Endodermal cell (in vitro differentiated cells): ENCODE measurements at regions not wholly inside any gene's neighbourhood (a gene's known extent, or its start where the extent isn't known, plus 50 kb on each side); places are given as distances from the start of the nearest gene placed in this dataset.

Source experiments
- DNase-seq: peaks from one replicate; pipeline ENCODE4 v3.0.0-alpha.2; 2017
- H3K27ac ChIP-seq: 2 replicates; pipeline ENCODE4 v1.5.1; 2013; ENCODE audit warnings: mild to moderate bottlenecking, low read depth, low read length, moderate library complexity
- H3K27me3 ChIP-seq: 2 replicates; pipeline ENCODE4 v1.6.1; 2013; ENCODE audit warnings: mild to moderate bottlenecking, low read length, moderate library complexity; ENCODE audit not compliant: insufficient read depth, control insufficient read depth, poor library complexity, severe bottlenecking
- H3K36me3 ChIP-seq: 2 replicates; pipeline ENCODE4 v1.7.0; 2013; ENCODE audit warnings: mild to moderate bottlenecking, low read length, moderate library complexity; ENCODE audit not compliant: control insufficient read depth, insufficient read depth
- H3K4me1 ChIP-seq: one replicate; pipeline ENCODE4 v1.7.0; 2013; ENCODE audit warnings: low read length; ENCODE audit not compliant: control insufficient read depth, insufficient read depth
- H3K4me3 ChIP-seq: 2 replicates; pipeline ENCODE4 v1.5.1; 2013; ENCODE audit warnings: mild to moderate bottlenecking, low read length, moderate library complexity
- H3K9ac ChIP-seq: 2 replicates; pipeline ENCODE4 v1.6.1; 2013; ENCODE audit warnings: mild to moderate bottlenecking, low read length, moderate library complexity; ENCODE audit not compliant: poor library complexity, severe bottlenecking; ENCODE audit errors: extremely low read depth
- H3K9me3 ChIP-seq: 2 replicates; pipeline ENCODE4 v1.6.1; 2013; ENCODE audit warnings: mild to moderate bottlenecking, low read length, moderate library complexity; ENCODE audit not compliant: control insufficient read depth
- H3K27ac Mint-ChIP-seq: 2 replicates; pipeline ENCODE4 v1.8.0; 2020; ENCODE audit warnings: mixed read lengths
- H3K27me3 Mint-ChIP-seq: 2 replicates; pipeline ENCODE4 v1.8.0; 2021; ENCODE audit warnings: mild to moderate bottlenecking, mixed read lengths; ENCODE audit not compliant: insufficient read depth
- H3K36me3 Mint-ChIP-seq: 2 replicates; pipeline ENCODE4 v1.8.0; 2020; ENCODE audit warnings: low read depth, mixed read lengths
- H3K4me1 Mint-ChIP-seq: 2 replicates; pipeline ENCODE4 v1.8.0; 2020; ENCODE audit warnings: mixed read lengths
- H3K4me3 Mint-ChIP-seq: 2 replicates; pipeline ENCODE4 v1.8.0; 2020; ENCODE audit warnings: mild to moderate bottlenecking, moderate library complexity, mixed read lengths
- H3K9me3 Mint-ChIP-seq: 2 replicates; pipeline ENCODE4 v1.8.0; 2020; ENCODE audit warnings: mild to moderate bottlenecking, mixed read lengths
- WGBS, 2 experiments: methylation state at CpG; one replicate each; pipeline versions ENCODE4 v1.1.5 to v1.1.7; 2013; ENCODE audit warnings: missing lambda C conversion rate in 2 of 2, mixed read lengths in 1 of 2; ENCODE audit not compliant: insufficient coverage in 1 of 2, insufficient read length in 1 of 2; 5-methylcytosine and 5-hydroxymethylcytosine counted together
- TF ChIP-seq, protein P1 (sequence below): fragments of 200-600 bp; sonication (generic); conservative IDR thresholded peaks from 2 replicates; pipeline ENCODE4 v1.5.0; 2021; ENCODE audit warnings: antibody characterized with exemption, mild to moderate bottlenecking

DNA sequence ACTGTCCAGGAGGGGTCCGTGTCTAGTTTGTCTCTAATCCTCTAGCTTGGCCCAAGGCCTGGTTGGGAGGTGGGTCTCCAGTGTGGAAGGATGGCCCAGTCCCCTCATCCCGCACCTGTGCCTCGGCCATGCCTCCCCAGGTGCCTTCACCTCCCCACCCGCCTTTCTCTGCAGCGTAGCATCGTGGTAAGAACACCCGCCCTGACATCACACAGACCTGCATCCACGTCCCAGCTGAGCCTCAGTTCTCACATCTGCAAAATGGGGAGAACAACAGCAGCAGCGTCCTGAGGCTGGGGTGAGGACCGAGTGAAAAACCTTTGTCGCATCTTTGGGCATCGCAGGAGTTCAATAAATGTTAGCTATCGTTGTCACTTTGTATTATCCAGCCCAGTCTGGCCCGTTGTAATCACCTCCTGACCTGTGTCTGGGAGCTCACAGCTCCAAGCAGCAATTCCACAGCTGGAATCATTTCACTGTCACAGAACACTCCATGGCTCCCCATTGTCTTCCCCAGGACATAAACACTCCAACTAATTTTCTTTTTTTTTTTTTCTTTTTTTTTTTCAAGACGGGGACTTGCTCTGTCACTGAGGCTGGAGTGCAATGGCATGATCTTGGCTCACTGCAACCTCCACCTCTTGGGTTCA, 181.2 kb upstream of the IER5L start:
- WGBS, 2 experiments, result 93 to 96% methylated on average over 10 to 15 of the region's 15 CpGs
- H3K9me3 ChIP-seq, result peaks cover 5% of the 10 kb centered on the region
- Mint-ChIP-seq H3K27ac (no peak overlapping the region), H3K27me3 (peaks cover 10% of the 10 kb centered on the region), H3K9me3 (peaks cover 6% of the 10 kb centered on the region), H3K4me3 (no peak overlapping the region), H3K36me3 (no peaks in the 10 kb centered on the region), H3K4me1 (peaks cover 4% of the 10 kb centered on the region)
- no peak overlapping the region for H3K27ac ChIP-seq
- H3K9ac ChIP-seq, result no peak overlapping the region
- no peaks in the 10 kb centered on the region for H3K27me3 ChIP-seq
- TF ChIP-seq, protein P1, sequence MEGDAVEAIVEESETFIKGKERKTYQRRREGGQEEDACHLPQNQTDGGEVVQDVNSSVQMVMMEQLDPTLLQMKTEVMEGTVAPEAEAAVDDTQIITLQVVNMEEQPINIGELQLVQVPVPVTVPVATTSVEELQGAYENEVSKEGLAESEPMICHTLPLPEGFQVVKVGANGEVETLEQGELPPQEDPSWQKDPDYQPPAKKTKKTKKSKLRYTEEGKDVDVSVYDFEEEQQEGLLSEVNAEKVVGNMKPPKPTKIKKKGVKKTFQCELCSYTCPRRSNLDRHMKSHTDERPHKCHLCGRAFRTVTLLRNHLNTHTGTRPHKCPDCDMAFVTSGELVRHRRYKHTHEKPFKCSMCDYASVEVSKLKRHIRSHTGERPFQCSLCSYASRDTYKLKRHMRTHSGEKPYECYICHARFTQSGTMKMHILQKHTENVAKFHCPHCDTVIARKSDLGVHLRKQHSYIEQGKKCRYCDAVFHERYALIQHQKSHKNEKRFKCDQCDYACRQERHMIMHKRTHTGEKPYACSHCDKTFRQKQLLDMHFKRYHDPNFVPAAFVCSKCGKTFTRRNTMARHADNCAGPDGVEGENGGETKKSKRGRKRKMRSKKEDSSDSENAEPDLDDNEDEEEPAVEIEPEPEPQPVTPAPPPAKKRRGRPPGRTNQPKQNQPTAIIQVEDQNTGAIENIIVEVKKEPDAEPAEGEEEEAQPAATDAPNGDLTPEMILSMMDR, result no peak
- H3K36me3 ChIP-seq, result no peaks in the 10 kb centered on the region
- H3K4me1 ChIP-seq, result no peaks in the 10 kb centered on the region
- no peak overlapping the region for H3K4me3 ChIP-seq
- no peak for DNase-seq

DNA sequence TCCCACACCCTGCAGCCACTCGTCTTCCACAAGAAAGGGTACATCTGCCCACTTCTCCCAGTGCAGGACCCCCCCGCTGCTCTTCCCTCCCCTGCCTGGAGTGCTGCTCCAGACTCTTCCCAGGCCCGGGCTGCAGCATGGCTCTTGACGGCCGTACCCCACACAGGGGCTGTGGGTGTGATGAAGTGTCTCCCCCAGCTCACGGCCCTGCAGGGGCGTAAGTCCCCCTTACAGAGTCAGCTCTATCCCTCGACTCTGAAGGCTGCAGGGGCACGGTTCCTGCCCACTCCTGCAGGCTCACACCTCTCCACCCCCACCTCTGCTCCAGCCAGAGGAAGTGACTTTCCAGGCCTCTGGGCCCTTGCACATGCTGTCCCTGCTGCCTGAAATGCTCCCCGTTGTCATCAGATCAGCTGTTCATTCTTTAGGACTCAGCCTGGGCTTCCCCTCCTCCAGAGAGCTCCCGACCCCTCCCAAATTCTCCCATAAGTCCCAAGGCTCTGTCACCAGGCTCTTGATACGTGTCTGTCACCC, 180.6 kb upstream of the IER5L start:
- Histone ChIP-seq H3K4me1 (no peaks in the 10 kb centered on the region), H3K9ac (no peak overlapping the region), H3K9me3 (peaks cover 5% of the 10 kb centered on the region), H3K27me3 (no peaks in the 10 kb centered on the region), H3K4me3 (no peak overlapping the region), H3K27ac (no peak overlapping the region), H3K36me3 (no peaks in the 10 kb centered on the region)
- Mint-ChIP-seq H3K9me3 (peaks cover 6% of the 10 kb centered on the region), H3K4me3 (no peak overlapping the region), H3K4me1 (peaks cover 4% of the 10 kb centered on the region), H3K36me3 (no peaks in the 10 kb centered on the region), H3K27me3 (peaks cover 10% of the 10 kb centered on the region), H3K27ac (no peak overlapping the region)
- TF ChIP-seq, protein P1, result no peak
- 58 to 81% methylated on average over 2 to 12 of the region's 12 CpGs for WGBS, 2 experiments
- DNase-seq, result no peak

DNA sequence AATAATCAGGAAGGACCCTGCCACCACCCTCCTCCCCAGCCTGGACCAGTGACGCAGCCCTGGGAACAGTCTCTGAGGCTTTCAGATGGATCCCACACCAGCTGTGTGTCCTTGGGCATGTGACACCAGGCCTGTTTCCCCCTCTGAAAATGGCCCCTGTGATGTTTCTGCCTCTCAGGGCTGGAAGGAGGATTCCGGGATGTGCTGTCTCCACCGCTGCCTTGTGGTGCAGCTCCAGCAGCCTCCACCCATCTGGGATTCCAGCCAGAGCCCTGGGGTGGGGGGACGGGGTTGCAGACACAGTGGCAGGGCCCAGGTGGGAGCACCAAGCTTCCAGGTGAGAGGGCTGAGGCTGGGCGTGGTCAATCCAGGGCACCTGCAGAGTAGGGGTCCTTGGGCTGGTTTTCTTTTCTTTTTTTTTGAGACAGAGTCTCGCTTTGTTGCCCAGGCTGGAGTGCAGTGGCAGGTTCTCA, 179.7 kb upstream of the IER5L start:
- Histone ChIP-seq H3K4me1 (no peaks in the 10 kb centered on the region), H3K27ac (no peak overlapping the region), H3K4me3 (no peak overlapping the region), H3K36me3 (no peaks in the 10 kb centered on the region), H3K9me3 (peaks cover 5% of the 10 kb centered on the region), H3K9ac (no peak overlapping the region), H3K27me3 (no peaks in the 10 kb centered on the region)
- Mint-ChIP-seq H3K27me3 (peaks cover 10% of the 10 kb centered on the region), H3K36me3 (no peaks in the 10 kb centered on the region), H3K9me3 (peaks cover 6% of the 10 kb centered on the region), H3K4me3 (no peak overlapping the region), H3K27ac (no peak overlapping the region), H3K4me1 (peaks cover 4% of the 10 kb centered on the region)
- TF ChIP-seq, protein P1, result no peak
- DNase-seq, result no peak
- WGBS, 2 experiments, result 90 to 91% methylated on average over 3 to 6 of the region's 6 CpGs
